SJCRH30 (cell line): ENCODE measurements at regions not wholly inside any gene's neighbourhood (a gene's known extent, or its start where the extent isn't known, plus 50 kb on each side); places are given as distances from the start of the nearest gene placed in this dataset.
A peak's percentile ranks its signal among the peaks of the same experiment; 100 is the strongest.
"Not testable (repeated sequence)": the region's sequence is repeated elsewhere in the genome, so short reads cannot be mapped to it uniquely, and the experiment has no call there.

Source experiments
- DNase-seq, 2 experiments: peaks; one replicate each; pipeline ENCODE4 v3.0.0-alpha.2; 2015 to 2020
- H3K27ac ChIP-seq: fragments of 250-450 bp; sonication (Bioruptor Pico); 2 replicates; pipeline ENCODE4 v1.5.1; 2020; ENCODE audit warnings: mild to moderate bottlenecking, moderate library complexity
- H3K27me3 ChIP-seq: fragments of 250-450 bp; sonication (Bioruptor Pico); 2 replicates; pipeline ENCODE4 v1.5.1; 2020; ENCODE audit warnings: mild to moderate bottlenecking, moderate library complexity
- H3K36me3 ChIP-seq: fragments of 250-450 bp; sonication (Bioruptor Pico); 2 replicates; pipeline ENCODE4 v1.5.1; 2020; ENCODE audit warnings: mild to moderate bottlenecking, moderate library complexity
- H3K4me1 ChIP-seq: fragments of 250-450 bp; sonication (Bioruptor Pico); 2 replicates; pipeline ENCODE4 v1.5.1; 2020; ENCODE audit warnings: mild to moderate bottlenecking, moderate library complexity
- H3K4me3 ChIP-seq: fragments of 250-450 bp; sonication (Bioruptor Pico); 2 replicates; pipeline ENCODE4 v1.5.1; 2020; ENCODE audit warnings: mild to moderate bottlenecking, moderate library complexity
- H3K9me3 ChIP-seq: fragments of 250-450 bp; sonication (Bioruptor Pico); replicated peaks from 2 replicates; pipeline ENCODE4 v1.5.1; 2020; ENCODE audit warnings: mild to moderate bottlenecking, moderate library complexity

GRCh38 chr5:38780316-38780715, 65.5 kb upstream of the OSMR start:
- H3K27me3 ChIP-seq: no peaks in the 10 kb centered on the region
- H3K4me1 ChIP-seq: peaks cover 6% of the 10 kb centered on the region; the same call in 1 of the 2 replicates
- no peak for DNase-seq
- no peaks in the 10 kb centered on the region for H3K36me3 ChIP-seq
- no peak overlapping the region for H3K4me3 ChIP-seq
- no peaks in the 10 kb centered on the region for H3K9me3 ChIP-seq
- no peak overlapping the region for H3K27ac ChIP-seq

- peak; percentile 33 to 51 for DNase-seq
- no peaks in the 10 kb centered on the region for H3K36me3 ChIP-seq
These were observed 64.9 kb upstream of the OSMR start for GRCh38 chr5:38780945-38781344.

DNA sequence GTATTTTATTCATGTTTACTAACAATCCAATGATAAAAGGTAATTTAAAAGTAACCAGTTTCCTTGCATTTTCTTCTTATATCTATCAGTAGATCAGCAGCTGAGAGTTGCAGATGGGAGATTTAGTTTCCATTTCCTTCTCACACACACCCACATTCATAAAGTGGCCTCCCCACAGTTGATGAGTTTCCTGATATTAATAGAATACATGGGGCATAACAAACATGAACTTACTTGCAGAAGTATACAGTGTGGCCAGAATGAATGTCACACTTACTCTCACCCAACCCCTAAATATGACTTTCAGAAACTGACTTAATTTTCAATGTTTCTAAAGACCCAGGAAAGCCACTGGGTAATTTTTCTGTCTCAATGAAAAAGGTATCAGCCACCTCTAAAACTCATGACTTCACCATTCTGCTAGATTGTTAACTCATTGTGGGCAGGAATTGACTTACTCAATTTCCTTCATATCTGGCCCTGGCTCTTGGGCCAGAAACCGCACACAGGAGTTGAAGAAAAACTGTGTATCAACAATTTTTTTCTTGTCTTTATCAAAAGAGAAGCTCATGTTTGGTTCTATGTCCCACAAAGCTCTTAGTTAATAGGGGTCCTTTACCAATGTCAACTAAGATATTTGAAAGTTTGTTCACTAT, 63.5 kb upstream of the OSMR start:
- no peaks in the 10 kb centered on the region for H3K9me3 ChIP-seq
- DNase-seq: no peak

More at GRCh38 chr5:38780945-38781344, 64.9 kb upstream of the OSMR start:
- H3K27ac ChIP-seq: no peak overlapping the region
- H3K4me3 ChIP-seq: no peak overlapping the region
- H3K9me3 ChIP-seq: no peaks in the 10 kb centered on the region
- no peaks in the 10 kb centered on the region for H3K27me3 ChIP-seq
- peaks cover 6% of the 10 kb centered on the region; the same call in 1 of the 2 replicates for H3K4me1 ChIP-seq

DNA sequence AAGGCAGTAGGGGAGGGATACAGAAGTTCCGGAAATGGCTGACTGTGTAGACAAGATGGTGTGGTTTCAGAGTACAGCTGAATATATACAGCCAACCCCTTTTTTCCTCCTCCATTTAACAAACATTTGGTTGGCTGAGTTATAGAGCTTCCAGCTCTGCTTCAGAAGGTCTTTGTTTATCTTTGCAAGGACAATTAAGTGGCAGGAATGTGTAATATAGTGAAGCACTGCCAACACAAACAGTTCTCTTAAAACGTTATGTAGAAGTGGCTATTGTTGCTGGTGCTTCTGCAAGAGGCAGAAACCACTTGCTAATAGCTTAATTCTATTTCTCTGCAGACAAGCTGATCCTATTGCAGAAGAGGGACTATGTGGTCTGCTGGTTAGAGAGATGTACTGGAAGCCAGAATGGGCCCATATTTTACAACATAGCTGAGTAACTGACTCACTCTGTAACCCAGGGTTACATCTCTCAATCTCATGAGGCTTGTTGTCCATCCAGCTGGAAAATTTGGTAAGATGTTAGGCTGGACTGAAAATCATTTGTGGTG, 62.7 kb upstream of the OSMR start:
- no peaks in the 10 kb centered on the region for H3K9me3 ChIP-seq
- no peaks in the 10 kb centered on the region for H3K27me3 ChIP-seq
- peak; percentile 9 to 43 for DNase-seq
- H3K4me1 ChIP-seq: peaks cover 6% of the 10 kb centered on the region; the same call in 1 of the 2 replicates
- H3K4me3 ChIP-seq: no peak overlapping the region
- H3K27ac ChIP-seq: no peak overlapping the region
- no peaks in the 10 kb centered on the region for H3K36me3 ChIP-seq

More for the DNA sequence above, 63.5 kb upstream of the OSMR start:
- no peak overlapping the region for H3K27ac ChIP-seq
- H3K27me3 ChIP-seq: no peaks in the 10 kb centered on the region
- H3K4me3 ChIP-seq: no peak overlapping the region
- peaks cover 6% of the 10 kb centered on the region; the same call in 1 of the 2 replicates for H3K4me1 ChIP-seq
- no peaks in the 10 kb centered on the region for H3K36me3 ChIP-seq

GRCh38 chr5:38789134-38789533, 56.7 kb upstream of the OSMR start:
- Histone ChIP-seq H3K4me3 (no peak overlapping the region), H3K27ac (no peak overlapping the region), H3K4me1 (no peaks in the 10 kb centered on the region), H3K9me3 (no peaks in the 10 kb centered on the region), H3K36me3 (no peaks in the 10 kb centered on the region), H3K27me3 (no peaks in the 10 kb centered on the region)
- DNase-seq: no peak

GRCh38 chr5:38789777-38790176, 56.0 kb upstream of the OSMR start:
- Histone ChIP-seq H3K36me3 (no peaks in the 10 kb centered on the region), H3K4me3 (no peak overlapping the region), H3K27me3 (no peaks in the 10 kb centered on the region), H3K4me1 (no peaks in the 10 kb centered on the region), H3K27ac (no peak overlapping the region), H3K9me3 (no peaks in the 10 kb centered on the region)
- DNase-seq: no peak

DNA sequence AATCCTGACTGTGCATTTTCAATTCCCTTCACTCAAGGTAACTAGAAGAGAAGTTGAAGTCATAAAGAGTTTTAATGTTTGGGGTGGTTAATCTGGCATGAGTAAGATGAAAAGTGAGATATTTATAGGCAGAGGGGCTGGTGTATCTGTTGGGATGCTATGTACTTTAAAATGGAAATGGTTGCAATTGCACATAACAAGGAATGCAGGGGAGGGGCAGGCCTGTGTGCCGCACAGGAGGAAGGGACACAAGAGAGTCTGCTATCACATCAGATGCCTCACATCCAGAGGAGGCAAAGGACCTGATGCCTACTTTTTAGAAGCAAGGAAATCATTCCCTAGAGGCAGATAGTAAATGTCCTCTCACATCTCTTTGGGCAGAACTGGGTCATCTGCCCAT, 55.5 kb upstream of the OSMR start:
- Histone ChIP-seq H3K36me3 (no peaks in the 10 kb centered on the region), H3K27ac (no peak overlapping the region), H3K4me1 (no peaks in the 10 kb centered on the region), H3K27me3 (no peaks in the 10 kb centered on the region), H3K4me3 (no peak overlapping the region), H3K9me3 (no peaks in the 10 kb centered on the region)
- no peak for DNase-seq

DNA sequence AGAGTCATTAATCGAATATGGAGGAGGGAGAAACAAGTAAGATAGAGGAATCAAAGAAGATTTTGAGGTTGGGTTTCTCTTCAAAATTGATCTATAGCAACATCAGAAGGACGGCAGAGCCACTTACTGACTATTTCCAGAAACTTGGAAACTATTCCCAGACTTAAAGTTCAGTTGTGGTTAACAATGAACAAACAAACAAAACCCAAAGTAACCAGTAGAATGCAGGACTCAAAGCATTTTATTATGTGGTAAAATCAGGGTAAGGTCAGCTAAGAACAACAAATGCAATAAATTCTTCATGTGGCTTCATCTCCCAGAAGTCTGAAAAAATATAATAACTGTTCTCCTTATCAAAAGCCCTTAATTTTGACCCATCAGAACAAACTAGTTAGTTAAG, 54.9 kb upstream of the OSMR start:
- H3K4me1 ChIP-seq: no peaks in the 10 kb centered on the region
- H3K36me3 ChIP-seq: no peaks in the 10 kb centered on the region
- no peaks in the 10 kb centered on the region for H3K27me3 ChIP-seq
- H3K4me3 ChIP-seq: no peak overlapping the region
- no peak overlapping the region for H3K27ac ChIP-seq
- no peaks in the 10 kb centered on the region for H3K9me3 ChIP-seq
- DNase-seq: no peak

DNA sequence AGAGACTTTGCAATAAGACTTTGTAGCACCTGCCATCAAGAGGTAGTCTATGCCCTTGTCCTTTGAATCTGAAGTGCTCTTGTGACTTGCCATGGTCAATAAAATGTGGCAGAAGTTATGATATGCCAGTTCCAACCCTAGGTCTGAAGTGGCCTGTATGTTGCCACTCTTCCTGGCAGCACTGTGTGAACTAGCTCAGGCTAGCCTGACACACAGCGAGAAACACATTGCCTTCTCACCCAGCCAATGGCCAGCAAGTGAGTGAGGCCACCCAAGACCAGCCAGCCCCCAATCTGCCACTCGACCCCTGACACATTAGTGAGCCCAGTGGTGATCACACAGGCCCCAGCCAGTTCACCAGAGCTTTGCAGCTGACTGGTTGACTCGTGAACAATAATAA, 52.7 kb upstream of the OSMR start:
- Histone ChIP-seq H3K4me3 (no peak overlapping the region), H3K36me3 (no peaks in the 10 kb centered on the region), H3K27ac (no peak overlapping the region), H3K9me3 (no peaks in the 10 kb centered on the region), H3K27me3 (peaks cover 4% of the 10 kb centered on the region), H3K4me1 (no peaks in the 10 kb centered on the region)
- no peak for DNase-seq

GRCh38 chr5:38794037-38794436, 51.8 kb upstream of the OSMR start:
- H3K9me3 ChIP-seq, H3K4me3 ChIP-seq, H3K27ac ChIP-seq, DNase-seq, H3K27me3 ChIP-seq, H3K36me3 ChIP-seq, H3K4me1 ChIP-seq: not testable (repeated sequence)

- DNase-seq: no peak
These were observed 50.8 kb upstream of the OSMR start for GRCh38 chr5:38794986-38795385.

DNA sequence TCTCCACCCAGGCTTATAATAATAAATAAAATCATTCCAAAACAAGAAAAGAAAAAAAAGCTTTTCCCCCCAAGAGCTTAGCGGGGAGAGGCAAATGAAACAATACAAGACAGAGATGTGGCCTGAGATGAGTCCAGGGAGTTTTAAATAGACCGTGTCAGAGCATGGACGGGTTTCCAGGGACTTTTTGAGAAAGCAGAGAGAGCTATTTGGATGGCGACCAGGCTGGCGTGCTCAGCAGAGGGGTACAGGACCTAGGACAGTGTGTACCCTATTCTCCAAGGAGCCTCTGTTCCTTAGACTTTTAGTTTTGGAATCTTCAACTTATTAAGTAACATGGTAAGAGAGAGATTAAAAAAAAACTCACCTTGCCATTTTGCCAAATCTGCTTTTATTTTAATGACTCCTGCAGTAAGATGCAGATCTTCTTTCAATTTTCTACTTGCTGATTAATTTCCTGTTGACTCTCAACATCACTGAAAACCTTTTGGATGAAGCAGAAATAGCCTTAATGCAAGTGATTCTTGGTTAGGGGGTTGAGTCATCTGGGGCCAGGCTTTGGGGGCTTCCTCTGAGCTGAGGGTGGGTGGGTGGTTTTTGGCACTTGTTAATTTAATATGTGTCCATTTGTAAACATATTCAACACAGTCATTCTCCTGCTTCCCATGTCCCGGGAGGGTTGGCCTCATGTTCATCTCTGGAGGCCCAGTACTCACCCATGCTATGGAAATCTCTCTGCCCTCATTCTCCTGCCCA, 49.6 kb upstream of the OSMR start:
- no peaks in the 10 kb centered on the region for H3K4me1 ChIP-seq
- DNase-seq: no peak
- H3K4me3 ChIP-seq: no peak overlapping the region
- H3K36me3 ChIP-seq: no peaks in the 10 kb centered on the region
- H3K9me3 ChIP-seq: no peaks in the 10 kb centered on the region
- peaks cover 4% of the 10 kb centered on the region for H3K27me3 ChIP-seq
- no peak overlapping the region for H3K27ac ChIP-seq

More at GRCh38 chr5:38794986-38795385, 50.8 kb upstream of the OSMR start:
- H3K4me1 ChIP-seq: no peaks in the 10 kb centered on the region
- H3K36me3 ChIP-seq: no peaks in the 10 kb centered on the region
- H3K4me3 ChIP-seq: no peak overlapping the region
- peaks cover 4% of the 10 kb centered on the region for H3K27me3 ChIP-seq
- no peaks in the 10 kb centered on the region for H3K9me3 ChIP-seq
- H3K27ac ChIP-seq: no peak overlapping the region
